ENCODE measurements at regions not wholly inside any gene's neighbourhood (a gene's known extent, or its start where the extent isn't known, plus 50 kb on each side); places are given as distances from the start of the nearest gene placed in this dataset.

DNA sequence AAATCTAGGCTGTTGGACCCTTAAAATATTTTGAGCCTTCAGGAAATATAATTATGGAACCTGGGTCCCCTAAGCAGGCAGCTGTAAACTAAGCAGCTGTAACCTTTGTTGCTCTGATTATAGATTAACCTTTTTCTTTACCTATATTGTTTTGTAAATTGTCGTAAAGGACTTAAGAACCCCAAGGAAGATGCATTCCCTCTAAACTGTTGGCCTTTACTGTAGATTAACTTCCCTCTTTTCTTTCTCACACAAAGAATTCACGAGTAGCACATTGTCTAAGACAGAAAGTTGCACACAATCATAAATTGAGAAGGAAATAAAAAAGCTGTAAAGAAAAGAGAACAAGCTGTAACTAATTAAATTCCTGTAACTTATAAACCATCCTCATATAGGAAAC is 877.3 kb downstream of the ROBO2 start:
- no peak for DNase-seq (ENCODE audit: low read depth)
- no peak overlapping the region for H3K4me3 ChIP-seq (replicated peaks; ENCODE audit: low read depth, low read length)
- no peak for TF ChIP-seq CTCF (IDR thresholded peaks at IDR 0.05; ENCODE audit: low read length, missing control alignments)

DNA sequence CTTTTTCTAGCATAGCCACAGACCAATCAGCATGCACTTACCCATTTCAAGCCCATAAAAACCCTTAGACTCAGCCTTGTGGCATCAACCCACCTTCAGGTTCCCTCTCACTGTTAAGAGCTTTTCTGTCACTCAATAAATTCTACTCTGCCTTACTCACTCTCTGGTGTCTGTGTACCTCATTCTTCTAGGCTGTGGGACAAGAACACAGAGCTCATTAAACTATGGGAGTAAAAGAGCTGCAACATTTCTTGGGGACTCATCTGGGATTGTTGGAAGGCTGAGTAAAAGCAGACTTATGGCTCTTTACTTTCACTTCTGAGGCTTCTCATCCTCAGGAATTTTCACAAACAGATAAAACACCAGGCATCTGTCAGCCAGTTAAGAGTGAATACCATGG is 879.3 kb downstream of the ROBO2 start:
- no peak overlapping the region for H3K4me3 ChIP-seq (replicated peaks; ENCODE audit: low read depth, low read length)
- no peak for DNase-seq (ENCODE audit: low read depth)
- no peak for TF ChIP-seq CTCF (IDR thresholded peaks at IDR 0.05; ENCODE audit: low read length, missing control alignments)

- H3K4me3 ChIP-seq (replicated peaks; ENCODE audit: low read depth, low read length): no peak overlapping the region
- TF ChIP-seq CTCF (IDR thresholded peaks at IDR 0.05; ENCODE audit: low read length, missing control alignments): no peak
- DNase-seq (ENCODE audit: low read depth): peak; percentile 44
These were observed 891.5 kb downstream of the ROBO2 start for GRCh38 chr3:77931255-77932009.

- H3K4me3 ChIP-seq (replicated peaks; ENCODE audit: low read depth, low read length): no peak overlapping the region
- no peak for DNase-seq (ENCODE audit: low read depth)
- TF ChIP-seq CTCF (IDR thresholded peaks at IDR 0.05; ENCODE audit: low read length, missing control alignments): no peak
These were observed 893.0 kb downstream of the ROBO2 start for GRCh38 chr3:77932926-77933325.

DNA sequence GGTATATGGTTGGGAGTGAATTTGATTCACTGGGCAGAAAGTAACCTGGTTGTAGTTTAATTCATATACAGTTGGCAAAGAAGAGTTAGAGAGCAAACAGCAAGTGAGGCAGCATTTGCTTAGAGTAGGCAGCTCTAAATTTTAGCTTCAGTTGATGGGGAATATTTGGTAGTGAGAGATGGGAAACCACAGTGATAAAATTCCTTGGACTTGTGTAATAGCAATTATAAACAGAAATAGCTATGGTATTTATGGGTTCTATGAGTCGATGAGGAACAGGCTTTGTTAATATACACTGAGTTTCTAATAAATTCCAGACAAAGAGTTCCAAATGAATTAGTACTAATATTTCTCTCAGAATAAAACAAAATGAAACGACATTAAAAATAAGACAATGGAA is 894.0 kb downstream of the ROBO2 start:
- DNase-seq (ENCODE audit: low read depth): no peak
- no peak overlapping the region for H3K4me3 ChIP-seq (replicated peaks; ENCODE audit: low read depth, low read length)
- no peak for TF ChIP-seq CTCF (IDR thresholded peaks at IDR 0.05; ENCODE audit: low read length, missing control alignments)

DNA sequence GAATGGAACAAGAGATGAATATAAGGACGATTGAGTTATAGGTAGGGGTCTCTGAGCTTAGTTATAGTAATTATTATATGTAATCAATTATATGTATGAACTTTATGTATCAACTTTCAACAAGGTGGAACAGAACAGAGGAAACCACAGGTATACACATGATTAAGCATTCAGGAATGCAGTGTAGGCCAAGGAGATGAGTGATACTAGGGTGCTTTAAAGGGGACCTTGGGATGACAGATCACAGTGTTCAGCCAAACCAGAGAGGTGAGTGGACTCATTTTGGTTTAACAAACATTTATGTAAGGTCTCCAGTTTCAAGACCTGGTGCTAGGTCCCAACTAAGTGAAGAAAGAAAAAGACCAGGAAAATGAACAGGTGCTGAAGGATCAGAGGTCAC is 895.5 kb downstream of the ROBO2 start:
- no peak overlapping the region for H3K4me3 ChIP-seq (replicated peaks; ENCODE audit: low read depth, low read length)
- no peak for DNase-seq (ENCODE audit: low read depth)
- TF ChIP-seq CTCF (IDR thresholded peaks at IDR 0.05; ENCODE audit: low read length, missing control alignments): no peak

GRCh38 chr3:77939726-77940125 is 899.8 kb downstream of the ROBO2 start:
- no peak for TF ChIP-seq CTCF (IDR thresholded peaks at IDR 0.05; ENCODE audit: low read length, missing control alignments)
- peak; percentile 7 for DNase-seq (ENCODE audit: low read depth)
- H3K4me3 ChIP-seq (replicated peaks; ENCODE audit: low read depth, low read length): no peak overlapping the region

Data from fibroblast of pulmonary artery (primary cell).